Activated B cell treated with CpG ODN at 0.5 μM for 24 hours (primary cell): ENCODE measurements at regions not wholly inside any gene's neighbourhood (a gene's known extent, or its start where the extent isn't known, plus 50 kb on each side); places are given as distances from the start of the nearest gene placed in this dataset.

ENCODE experiments used
- ATAC-seq: fragments of 200-7000 bp; cut with Tn5 transposase; one replicate; pipeline ENCODE4 v1.10.0; 2021; ENCODE audit warnings: low read depth, mild to moderate bottlenecking, moderate library complexity
- CTCF ChIA-PET: fragments of 350-600 bp; sonication (Branson Sonifier 250); formaldehyde crosslinking; loops from one replicate; lab custom pipeline; 2021; ENCODE audit warnings: antibody characterized with exemption; lab: Charles Lee
- POLR2A ChIA-PET: fragments of 350-600 bp; sonication (Branson Sonifier 250); formaldehyde crosslinking; loops from one replicate; lab custom pipeline; 2021; ENCODE audit warnings: antibody characterized with exemption; lab: Charles Lee
- DNase-seq: peaks from one replicate; pipeline ENCODE4 v3.0.0; 2022
- H3K27ac Mint-ChIP-seq: one replicate; pipeline ENCODE4 v1.8.0; 2020; ENCODE audit warnings: mixed read lengths
- H3K27me3 Mint-ChIP-seq: one replicate; pipeline ENCODE4 v1.8.0; 2021; ENCODE audit warnings: mixed read lengths
- H3K36me3 Mint-ChIP-seq: one replicate; pipeline ENCODE4 v1.8.0; 2021; ENCODE audit warnings: low read depth, mixed read lengths
- H3K4me1 Mint-ChIP-seq: one replicate; pipeline ENCODE4 v1.8.0; 2021; ENCODE audit warnings: mixed read lengths
- H3K4me3 Mint-ChIP-seq: one replicate; pipeline ENCODE4 v1.8.0; 2020; ENCODE audit warnings: mild to moderate bottlenecking, mixed read lengths
- H3K9me3 Mint-ChIP-seq: one replicate; pipeline ENCODE4 v1.8.0; 2020; ENCODE audit warnings: mixed read lengths
- intact Hi-C: fragments of 100-400 bp; cut with micrococcal nuclease; formaldehyde crosslinking; loops from one replicate; pipeline ENCODE4 v1.15.1; 2024
- TF ChIP-seq, protein P1 (sequence below): fragments of 200-600 bp; IDR thresholded peaks from one replicate; pipeline ENCODE4 v1.8.0; 2022; ENCODE audit warnings: antibody characterized with exemption, mild to moderate bottlenecking

DNA sequence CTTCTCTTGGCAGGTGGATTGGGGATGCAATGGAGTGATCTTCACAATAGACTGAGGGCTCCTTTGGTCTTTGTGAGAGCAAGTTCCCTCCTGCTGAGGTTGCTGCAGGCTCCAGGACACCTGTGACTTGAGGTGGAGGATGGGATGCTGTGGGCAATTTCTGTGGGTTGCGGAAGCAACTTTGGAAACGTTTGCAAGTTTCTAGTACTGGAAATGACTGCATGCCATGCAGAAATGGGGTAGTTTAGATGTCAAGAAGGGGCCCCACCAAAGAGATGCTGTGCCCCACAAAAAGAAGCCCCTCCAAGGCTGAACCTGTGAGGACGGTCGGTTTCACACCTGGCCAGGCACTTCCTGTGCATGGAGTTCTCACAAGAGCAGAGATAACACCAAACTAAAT is 80.4 kb upstream of the XCR1 start:
- Mint-ChIP-seq H3K4me3 (no peak overlapping the region), H3K36me3 (no peaks in the 10 kb centered on the region), H3K27me3 (no peaks in the 10 kb centered on the region), H3K9me3 (no peaks in the 10 kb centered on the region), H3K27ac (no peak overlapping the region), H3K4me1 (peaks cover 39% of the 10 kb centered on the region)
- DNase-seq (no peak), ATAC-seq (no peak)
- POLR2A ChIA-PET, result no interaction called here
- intact Hi-C loops, result no loop called here
- CTCF ChIA-PET, result no interaction called here
- TF ChIP-seq, protein P1, sequence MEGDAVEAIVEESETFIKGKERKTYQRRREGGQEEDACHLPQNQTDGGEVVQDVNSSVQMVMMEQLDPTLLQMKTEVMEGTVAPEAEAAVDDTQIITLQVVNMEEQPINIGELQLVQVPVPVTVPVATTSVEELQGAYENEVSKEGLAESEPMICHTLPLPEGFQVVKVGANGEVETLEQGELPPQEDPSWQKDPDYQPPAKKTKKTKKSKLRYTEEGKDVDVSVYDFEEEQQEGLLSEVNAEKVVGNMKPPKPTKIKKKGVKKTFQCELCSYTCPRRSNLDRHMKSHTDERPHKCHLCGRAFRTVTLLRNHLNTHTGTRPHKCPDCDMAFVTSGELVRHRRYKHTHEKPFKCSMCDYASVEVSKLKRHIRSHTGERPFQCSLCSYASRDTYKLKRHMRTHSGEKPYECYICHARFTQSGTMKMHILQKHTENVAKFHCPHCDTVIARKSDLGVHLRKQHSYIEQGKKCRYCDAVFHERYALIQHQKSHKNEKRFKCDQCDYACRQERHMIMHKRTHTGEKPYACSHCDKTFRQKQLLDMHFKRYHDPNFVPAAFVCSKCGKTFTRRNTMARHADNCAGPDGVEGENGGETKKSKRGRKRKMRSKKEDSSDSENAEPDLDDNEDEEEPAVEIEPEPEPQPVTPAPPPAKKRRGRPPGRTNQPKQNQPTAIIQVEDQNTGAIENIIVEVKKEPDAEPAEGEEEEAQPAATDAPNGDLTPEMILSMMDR, result no peak

DNA sequence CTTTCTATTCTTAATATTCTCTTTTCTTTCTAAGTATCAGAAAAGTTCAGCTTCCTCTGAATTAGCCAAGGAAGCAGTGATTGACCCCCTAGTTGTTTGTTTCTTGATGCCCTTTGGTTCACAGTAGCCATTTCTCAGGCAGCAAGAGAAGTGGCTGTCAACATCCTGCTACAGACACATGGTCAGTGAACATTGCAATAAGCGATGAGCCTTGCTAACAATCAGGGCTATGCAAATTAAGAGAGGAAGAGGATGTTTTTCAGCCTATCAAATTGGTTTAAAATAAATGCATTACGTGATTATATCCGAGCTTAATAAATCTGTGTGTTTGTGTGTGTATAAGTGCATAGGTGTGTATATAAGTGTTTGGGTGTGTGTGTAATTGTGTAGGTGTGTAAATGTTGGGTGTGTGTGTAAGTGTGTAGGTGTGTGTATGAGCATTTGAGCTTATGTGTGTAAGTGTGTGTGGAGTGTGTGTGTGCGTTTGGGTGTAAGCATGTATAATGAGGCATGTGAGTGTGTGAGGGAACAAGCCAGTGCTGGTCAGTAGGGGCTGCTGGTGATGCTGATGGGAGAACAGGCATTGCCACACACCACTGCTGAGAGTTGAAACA is 78.1 kb upstream of the XCR1 start:
- no peaks in the 10 kb centered on the region for H3K27me3 Mint-ChIP-seq
- no peak overlapping the region for H3K27ac Mint-ChIP-seq
- intact Hi-C loops, result no loop called here
- H3K9me3 Mint-ChIP-seq, result no peaks in the 10 kb centered on the region
- peaks cover 37% of the 10 kb centered on the region for H3K4me1 Mint-ChIP-seq
- ChIA-PET POLR2A (interaction anchor here (0.9 to 1.9 kb wide), 2 partner anchors 10 to 15 kb away, joined by 5 to 7 read pairs; no protein-coding TSS in a partner anchor), CTCF (interaction anchor here (1.5 kb wide), 1 partner anchor 81 kb away, joined by 3 read pairs; no protein-coding TSS in a partner anchor)
- TF ChIP-seq, protein P1, result no peak
- no peaks in the 10 kb centered on the region for H3K36me3 Mint-ChIP-seq
- H3K4me3 Mint-ChIP-seq, result no peak overlapping the region
- ATAC-seq, result peak; percentile 40
- DNase-seq, result no peak

DNA sequence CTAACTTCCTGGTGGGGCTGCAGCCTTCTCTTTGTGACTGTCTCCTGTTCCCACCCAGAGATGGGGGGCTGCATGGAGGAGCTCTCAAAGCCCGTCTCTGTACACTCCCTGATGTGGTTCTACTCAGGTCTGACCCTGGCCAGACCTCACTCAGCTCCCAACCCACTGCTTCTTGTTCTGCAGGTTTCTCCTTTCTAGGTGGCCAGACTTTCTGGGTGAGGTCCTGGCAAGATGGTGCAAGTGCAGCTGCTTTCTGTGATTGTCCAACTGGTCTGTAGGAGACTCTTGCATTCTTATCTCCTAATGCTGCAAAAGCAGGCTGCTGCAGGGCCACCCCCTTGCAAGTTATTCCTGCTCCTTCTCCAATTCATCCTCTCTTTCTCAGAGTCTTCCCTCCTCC is 77.4 kb upstream of the XCR1 start:
- no peaks in the 10 kb centered on the region for H3K36me3 Mint-ChIP-seq
- no peaks in the 10 kb centered on the region for H3K9me3 Mint-ChIP-seq
- H3K4me3 Mint-ChIP-seq, result no peak overlapping the region
- DNase-seq (no peak), ATAC-seq (no peak)
- H3K27me3 Mint-ChIP-seq, result no peaks in the 10 kb centered on the region
- ChIA-PET CTCF (interaction anchor here (1.5 kb wide), 1 partner anchor 82 kb away, joined by 3 read pairs; no protein-coding TSS in a partner anchor), POLR2A (interaction anchor here (0.6 to 1.9 kb wide), 3 partner anchors 10 to 255 kb away, joined by 3 to 7 read pairs (median 5); no protein-coding TSS in a partner anchor)
- TF ChIP-seq, protein P1, result no peak
- no peak overlapping the region for H3K27ac Mint-ChIP-seq
- H3K4me1 Mint-ChIP-seq, result peaks cover 41% of the 10 kb centered on the region
- intact Hi-C loops, result no loop called here

DNA sequence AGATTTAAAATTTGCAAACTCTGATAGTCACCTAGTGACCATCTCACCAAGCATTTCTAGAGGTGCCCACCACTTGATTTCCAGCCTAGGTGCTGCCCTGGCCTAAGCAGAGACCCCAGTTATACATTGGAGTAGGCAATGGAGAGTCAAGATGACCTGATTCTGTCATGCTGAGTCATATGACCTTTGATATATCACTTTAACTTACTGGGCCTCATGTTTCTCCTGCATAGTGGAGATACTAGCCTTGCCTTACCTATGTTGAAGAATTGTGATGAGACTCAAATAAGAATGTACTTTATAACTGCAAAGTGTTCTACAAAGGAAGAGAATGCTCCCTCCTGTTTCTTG is 75.5 kb upstream of the XCR1 start:
- TF ChIP-seq, protein P1, result no peak
- DNase-seq, result no peak
- Mint-ChIP-seq H3K4me1 (peaks cover 51% of the 10 kb centered on the region), H3K36me3 (no peaks in the 10 kb centered on the region), H3K27me3 (no peaks in the 10 kb centered on the region), H3K4me3 (no peak overlapping the region), H3K9me3 (no peaks in the 10 kb centered on the region), H3K27ac (no peak overlapping the region)
- ChIA-PET CTCF (no interaction called here), POLR2A (no interaction called here)
- intact Hi-C loops, result no loop called here
- ATAC-seq, result no peak

DNA sequence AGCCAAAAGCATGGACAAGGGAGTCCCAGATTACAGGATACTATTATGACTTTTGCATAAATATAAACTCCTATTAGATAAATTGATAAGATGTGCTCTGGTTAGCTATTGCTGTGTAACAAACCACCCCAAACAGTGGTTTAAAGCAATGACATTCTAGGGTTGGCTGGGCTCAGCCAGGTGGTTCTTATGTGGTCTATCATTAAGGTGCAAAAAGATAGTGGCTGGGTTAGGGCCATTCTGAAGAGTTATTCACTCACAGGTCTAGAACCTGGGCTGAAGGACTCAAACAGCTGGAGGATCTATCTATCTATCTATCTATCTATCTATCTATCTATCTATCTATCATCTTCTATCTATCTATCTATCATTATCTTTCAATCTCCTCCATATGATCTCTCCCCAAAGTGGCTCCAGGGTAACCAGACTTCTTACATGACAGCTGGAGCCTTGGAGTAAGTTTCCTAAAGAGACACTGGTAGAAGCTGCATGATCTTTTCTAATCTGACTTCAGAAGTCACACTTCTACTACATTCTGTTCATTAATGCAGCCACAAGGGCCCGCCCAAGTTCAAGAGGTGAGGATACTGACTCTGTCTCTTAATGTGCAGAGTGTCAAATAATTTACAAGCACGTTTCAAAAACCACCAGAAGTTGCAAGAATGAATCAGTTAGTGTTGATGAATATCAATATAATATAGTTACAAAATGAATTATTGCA is 74.9 kb upstream of the XCR1 start:
- intact Hi-C loops, result no loop called here
- Mint-ChIP-seq H3K27ac (no peak overlapping the region), H3K4me1 (peaks cover 56% of the 10 kb centered on the region), H3K4me3 (no peak overlapping the region), H3K36me3 (no peaks in the 10 kb centered on the region), H3K9me3 (no peaks in the 10 kb centered on the region), H3K27me3 (no peaks in the 10 kb centered on the region)
- ChIA-PET CTCF (no interaction called here), POLR2A (no interaction called here)
- TF ChIP-seq, protein P1, result no peak
- ATAC-seq (no peak), DNase-seq (no peak)
